ENCODE measurements at regions not wholly inside any gene's neighbourhood (a gene's known extent, or its start where the extent isn't known, plus 50 kb on each side); places are given as distances from the start of the nearest gene placed in this dataset.

DNA sequence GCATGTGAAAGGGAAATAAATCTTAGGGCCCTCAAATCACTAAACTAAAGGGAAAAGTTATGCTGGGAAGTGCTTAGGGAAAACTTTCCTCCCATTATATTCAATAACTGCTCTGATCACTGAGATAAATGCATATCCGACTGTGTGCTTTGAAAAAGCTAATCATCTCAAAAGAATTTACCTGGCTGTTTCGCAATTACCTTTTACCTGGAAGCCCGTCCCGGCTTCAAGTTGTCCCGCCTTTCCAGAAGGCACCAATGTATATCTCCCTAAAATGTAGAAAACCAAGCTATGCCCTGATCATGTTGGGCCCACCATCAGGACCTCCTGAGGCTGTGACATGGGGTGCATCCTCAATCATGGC is 394.6 kb upstream of the HSFY2 start:
- no peak overlapping the region for H3K4me3 Mint-ChIP-seq
- H3K36me3 Mint-ChIP-seq = no peaks in the 10 kb centered on the region
- H3K27me3 Mint-ChIP-seq = no peaks in the 10 kb centered on the region
- H3K27ac Mint-ChIP-seq = no peak overlapping the region
- H3K9me3 Mint-ChIP-seq = no peaks in the 10 kb centered on the region
- no peak for ATAC-seq
- H3K4me1 Mint-ChIP-seq = no peaks in the 10 kb centered on the region

GRCh38 chrY:19167319-19168201 is 394.0 kb upstream of the HSFY2 start:
- Mint-ChIP-seq H3K4me1 (no peaks in the 10 kb centered on the region), H3K27me3 (no peaks in the 10 kb centered on the region), H3K27ac (no peak overlapping the region), H3K4me3 (no peak overlapping the region), H3K36me3 (no peaks in the 10 kb centered on the region), H3K9me3 (no peaks in the 10 kb centered on the region)
- no peak for ATAC-seq

- Mint-ChIP-seq H3K4me3 (no peak overlapping the region), H3K27ac (no peak overlapping the region), H3K9me3 (no peaks in the 10 kb centered on the region), H3K36me3 (no peaks in the 10 kb centered on the region), H3K27me3 (no peaks in the 10 kb centered on the region), H3K4me1 (no peaks in the 10 kb centered on the region)
- no peak for ATAC-seq
Observed at GRCh38 chrY:19148783-19149182, 375.2 kb upstream of the HSFY2 start.

- no peak for ATAC-seq
- H3K9me3 Mint-ChIP-seq = no peaks in the 10 kb centered on the region
- H3K36me3 Mint-ChIP-seq = no peaks in the 10 kb centered on the region
- H3K27ac Mint-ChIP-seq = no peak overlapping the region
- H3K4me3 Mint-ChIP-seq = no peak overlapping the region
- H3K27me3 Mint-ChIP-seq = no peaks in the 10 kb centered on the region
- no peaks in the 10 kb centered on the region for H3K4me1 Mint-ChIP-seq
Observed at GRCh38 chrY:19146296-19146695, 372.8 kb upstream of the HSFY2 start.

GRCh38 chrY:19142093-19142492 is 368.6 kb upstream of the HSFY2 start:
- Mint-ChIP-seq H3K27me3 (no peaks in the 10 kb centered on the region), H3K27ac (no peak overlapping the region), H3K9me3 (peaks cover 6% of the 10 kb centered on the region), H3K4me3 (no peak overlapping the region), H3K36me3 (no peaks in the 10 kb centered on the region), H3K4me1 (no peaks in the 10 kb centered on the region)
- no peak for ATAC-seq

DNA sequence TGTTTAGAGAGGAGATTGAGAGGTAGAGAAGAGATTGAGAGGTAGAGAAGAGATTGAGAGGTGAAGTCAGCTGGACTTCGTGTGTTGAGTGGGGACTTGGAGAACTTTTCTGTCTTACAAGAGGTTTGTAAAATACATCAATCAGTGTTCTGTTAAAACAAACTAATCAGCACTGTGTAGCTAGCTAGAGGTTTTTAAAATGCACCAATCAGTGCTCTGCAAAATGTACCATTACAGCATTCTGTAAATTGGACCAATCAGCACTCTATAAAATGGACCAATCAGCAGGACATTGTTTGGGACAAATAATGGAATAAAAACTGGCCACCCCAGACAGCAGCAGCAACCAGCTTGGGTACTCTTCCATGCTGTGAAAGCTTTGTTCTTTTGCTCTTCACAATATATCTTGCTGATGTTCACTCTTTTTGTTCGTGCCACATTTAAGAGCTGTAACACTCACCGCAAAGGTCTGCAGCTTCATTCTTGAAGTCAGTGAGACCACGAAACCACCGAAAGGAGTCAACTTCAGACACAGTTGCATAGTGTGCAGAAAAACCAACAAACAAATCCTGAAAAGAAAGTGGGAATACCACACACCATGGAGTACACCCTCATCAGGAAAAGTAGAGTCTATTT is 366.9 kb upstream of the HSFY2 start:
- no peak overlapping the region for H3K27ac Mint-ChIP-seq
- H3K36me3 Mint-ChIP-seq = no peaks in the 10 kb centered on the region
- no peak for ATAC-seq
- peaks cover 6% of the 10 kb centered on the region for H3K9me3 Mint-ChIP-seq
- H3K27me3 Mint-ChIP-seq = no peaks in the 10 kb centered on the region
- H3K4me3 Mint-ChIP-seq = no peak overlapping the region
- no peaks in the 10 kb centered on the region for H3K4me1 Mint-ChIP-seq

DNA sequence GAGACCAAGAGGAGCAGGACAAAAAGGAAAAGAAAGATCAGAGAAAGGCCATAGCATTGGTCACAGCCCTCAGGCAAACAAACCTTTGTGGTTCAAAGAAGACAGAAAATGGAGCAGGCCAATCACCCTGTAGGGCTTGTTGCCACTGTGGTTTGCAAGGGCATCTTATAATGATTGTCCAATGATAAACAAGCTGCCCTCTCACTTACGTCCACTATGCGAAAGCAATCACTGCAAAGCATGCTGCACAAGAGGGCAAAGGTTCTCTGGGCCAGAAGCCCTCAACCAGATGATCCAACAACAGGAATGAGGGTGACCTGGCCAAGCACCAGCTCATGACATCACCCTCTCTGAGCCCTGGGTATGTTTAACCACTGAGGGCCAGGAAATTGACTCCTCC is 360.9 kb upstream of the HSFY2 start:
- no peaks in the 10 kb centered on the region for H3K27me3 Mint-ChIP-seq
- no peak overlapping the region for H3K27ac Mint-ChIP-seq
- H3K4me3 Mint-ChIP-seq = no peak overlapping the region
- no peak for ATAC-seq
- no peaks in the 10 kb centered on the region for H3K36me3 Mint-ChIP-seq
- peaks cover 6% of the 10 kb centered on the region for H3K9me3 Mint-ChIP-seq
- no peaks in the 10 kb centered on the region for H3K4me1 Mint-ChIP-seq

DNA sequence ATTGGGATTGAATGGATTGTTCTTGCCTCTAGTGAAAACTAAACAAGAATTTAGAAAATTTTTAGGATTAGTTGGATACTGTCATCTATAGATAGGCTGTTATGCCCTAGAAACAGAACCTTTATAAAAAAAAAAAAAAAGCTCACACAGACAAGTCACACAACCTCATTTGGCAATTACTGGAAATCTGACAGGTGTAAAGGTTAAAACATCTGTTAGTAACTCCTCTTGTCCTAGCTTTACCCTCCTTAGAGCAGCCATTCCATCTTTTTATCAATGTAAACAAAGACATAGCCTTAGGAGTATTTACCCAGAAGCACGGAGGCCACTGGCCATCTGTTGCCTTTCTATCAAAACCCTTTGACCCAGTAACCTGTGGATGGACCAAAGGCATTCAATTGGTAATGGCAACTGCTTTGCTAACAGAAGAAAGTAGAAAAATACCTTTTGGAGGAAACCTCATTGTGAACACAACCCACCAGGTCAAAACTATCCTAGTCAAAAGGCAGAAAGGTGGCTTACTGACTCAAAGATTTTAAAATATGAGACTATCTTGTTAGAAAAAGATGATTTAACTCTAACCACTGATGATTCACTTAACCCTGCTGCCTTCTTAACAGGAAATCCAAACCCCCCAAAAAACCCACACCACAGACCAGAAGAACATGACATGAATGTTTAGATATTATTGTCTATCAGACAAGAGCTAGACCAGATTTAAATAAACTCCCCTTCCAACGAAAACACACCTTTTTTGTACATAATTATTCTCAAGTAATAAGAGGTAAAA is 357.2 kb upstream of the HSFY2 start:
- no peaks in the 10 kb centered on the region for H3K36me3 Mint-ChIP-seq
- H3K9me3 Mint-ChIP-seq = no peaks in the 10 kb centered on the region
- H3K4me1 Mint-ChIP-seq = no peaks in the 10 kb centered on the region
- H3K27me3 Mint-ChIP-seq = no peaks in the 10 kb centered on the region
- no peak overlapping the region for H3K4me3 Mint-ChIP-seq
- H3K27ac Mint-ChIP-seq = no peak overlapping the region
- no peak for ATAC-seq

GRCh38 chrY:19126889-19127288 is 353.4 kb upstream of the HSFY2 start:
- no peak for ATAC-seq
- Mint-ChIP-seq H3K4me3 (no peak overlapping the region), H3K36me3 (no peaks in the 10 kb centered on the region), H3K27me3 (no peaks in the 10 kb centered on the region), H3K27ac (no peak overlapping the region), H3K4me1 (no peaks in the 10 kb centered on the region), H3K9me3 (no peaks in the 10 kb centered on the region)

- no peaks in the 10 kb centered on the region for H3K4me1 Mint-ChIP-seq
- ATAC-seq = no peak
- peaks cover 4% of the 10 kb centered on the region for H3K9me3 Mint-ChIP-seq
- H3K36me3 Mint-ChIP-seq = no peaks in the 10 kb centered on the region
- H3K27me3 Mint-ChIP-seq = no peaks in the 10 kb centered on the region
- no peak overlapping the region for H3K4me3 Mint-ChIP-seq
- no peak overlapping the region for H3K27ac Mint-ChIP-seq
Observed at GRCh38 chrY:19124609-19125008, 351.1 kb upstream of the HSFY2 start.

DNA sequence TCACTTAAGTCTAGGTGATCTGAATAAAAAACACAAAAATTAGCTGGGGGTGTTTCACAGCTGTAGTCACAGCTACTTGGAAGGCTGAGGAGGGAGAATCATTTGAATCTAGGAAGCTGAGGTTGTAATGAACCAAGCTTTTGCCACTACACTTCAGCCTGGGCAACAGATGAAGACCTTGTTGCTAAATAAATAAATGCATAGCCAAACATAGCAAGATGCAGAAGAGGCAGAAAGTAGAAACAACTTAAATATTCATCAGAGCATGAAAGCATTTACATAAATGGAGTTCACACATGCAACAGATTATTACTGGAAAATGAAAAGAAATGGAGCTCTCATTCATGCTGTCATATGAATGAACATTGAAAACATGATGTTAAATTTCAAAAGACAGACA is 348.9 kb upstream of the HSFY2 start:
- Mint-ChIP-seq H3K27ac (no peak overlapping the region), H3K9me3 (peaks cover 6% of the 10 kb centered on the region), H3K4me3 (no peak overlapping the region), H3K4me1 (no peaks in the 10 kb centered on the region), H3K36me3 (no peaks in the 10 kb centered on the region), H3K27me3 (no peaks in the 10 kb centered on the region)
- no peak for ATAC-seq

DNA sequence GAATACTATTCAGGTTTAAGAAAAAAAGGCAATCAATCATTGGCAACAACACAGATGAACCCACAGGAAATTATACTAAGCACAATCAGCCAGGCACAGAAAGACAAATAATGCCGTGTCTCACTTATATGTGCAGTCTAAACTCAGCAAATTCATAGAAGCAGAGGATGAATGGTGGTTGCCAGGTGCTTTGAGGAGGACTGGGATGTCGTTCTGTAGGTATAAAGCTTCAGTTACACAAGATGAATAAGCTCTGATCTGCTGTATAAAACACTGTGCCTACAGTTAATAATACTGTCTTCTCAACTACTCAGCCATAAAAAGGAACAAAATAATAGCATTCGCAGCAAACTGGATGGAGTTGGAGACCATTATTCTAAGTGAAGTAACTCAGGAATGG is 324.8 kb upstream of the HSFY2 start:
- Mint-ChIP-seq H3K27ac (no peak overlapping the region), H3K27me3 (no peaks in the 10 kb centered on the region), H3K9me3 (peaks cover 17% of the 10 kb centered on the region), H3K4me3 (no peak overlapping the region), H3K4me1 (no peaks in the 10 kb centered on the region), H3K36me3 (no peaks in the 10 kb centered on the region)
- ATAC-seq = no peak

DNA sequence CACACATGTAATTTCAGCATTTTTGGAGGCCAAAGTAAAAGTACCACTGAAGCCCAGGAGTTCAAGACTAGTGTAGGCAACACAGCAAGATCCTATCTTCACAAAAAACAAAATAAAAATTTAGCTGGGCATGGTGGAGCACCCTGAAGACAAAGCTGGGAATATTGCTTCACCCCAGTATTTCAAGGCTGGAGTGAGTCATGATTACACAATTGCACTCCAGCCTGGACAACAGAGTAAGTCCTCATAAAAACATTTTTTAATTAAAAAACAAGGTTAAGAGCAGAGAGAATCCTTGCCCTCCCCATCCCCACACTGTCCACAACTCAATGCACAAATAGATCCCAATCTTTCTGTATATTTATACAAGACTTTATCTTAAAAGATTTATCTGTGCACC is 321.9 kb upstream of the HSFY2 start:
- Mint-ChIP-seq H3K27ac (no peak overlapping the region), H3K9me3 (peaks cover 4% of the 10 kb centered on the region), H3K36me3 (no peaks in the 10 kb centered on the region), H3K27me3 (no peaks in the 10 kb centered on the region), H3K4me1 (no peaks in the 10 kb centered on the region), H3K4me3 (no peak overlapping the region)
- ATAC-seq = no peak

DNA sequence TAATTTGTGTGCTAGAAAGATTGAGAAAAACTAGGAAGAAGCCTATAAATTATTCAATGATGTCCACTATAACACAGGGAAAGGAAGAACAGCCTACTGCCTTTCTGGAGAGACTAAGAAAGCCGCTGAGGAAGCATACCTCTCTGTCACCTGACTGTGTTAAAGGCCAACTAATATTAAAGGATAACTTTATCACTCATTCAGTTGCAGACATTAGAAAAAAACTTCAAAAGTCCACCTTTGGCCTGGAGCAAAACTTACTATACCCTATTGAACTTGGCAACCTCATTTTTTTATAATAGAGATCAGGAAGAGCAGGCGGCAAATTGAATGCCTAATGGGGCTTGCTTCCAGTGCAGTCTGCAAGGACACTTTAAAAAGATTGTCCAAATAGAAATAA is 309.5 kb upstream of the HSFY2 start:
- no peak overlapping the region for H3K27ac Mint-ChIP-seq
- H3K27me3 Mint-ChIP-seq = no peaks in the 10 kb centered on the region
- no peaks in the 10 kb centered on the region for H3K9me3 Mint-ChIP-seq
- H3K4me3 Mint-ChIP-seq = no peak overlapping the region
- no peaks in the 10 kb centered on the region for H3K4me1 Mint-ChIP-seq
- no peak for ATAC-seq
- no peaks in the 10 kb centered on the region for H3K36me3 Mint-ChIP-seq

- ATAC-seq = no peak
- Mint-ChIP-seq H3K36me3 (no peaks in the 10 kb centered on the region), H3K27me3 (peaks cover 8% of the 10 kb centered on the region), H3K4me1 (no peaks in the 10 kb centered on the region), H3K9me3 (no peaks in the 10 kb centered on the region), H3K27ac (no peak overlapping the region), H3K4me3 (no peak overlapping the region)
Observed at GRCh38 chrY:19077698-19078113, 304.2 kb upstream of the HSFY2 start.
